ENCODE measurements at regions not wholly inside any gene's neighbourhood (a gene's known extent, or its start where the extent isn't known, plus 50 kb on each side); places are given as distances from the start of the nearest gene placed in this dataset.

GRCh38 chr3:127426444-127427153, 138.8 kb upstream of the PRR20G start:
- Mint-ChIP-seq H3K36me3 (ENCODE audit: low read depth) (no peaks in the 10 kb centered on the region), H3K4me1 (ENCODE audit: low read depth) (no peaks in the 10 kb centered on the region), H3K4me3 (no peak overlapping the region), H3K9me3 (no peaks in the 10 kb centered on the region), H3K27ac (no peak overlapping the region), H3K27me3 (peaks cover 65% of the 10 kb centered on the region)
- DNase-seq: no peak

GRCh38 chr3:127425505-127426443, 137.9 kb upstream of the PRR20G start:
- peaks cover 64% of the 10 kb centered on the region for H3K27me3 Mint-ChIP-seq
- H3K9me3 Mint-ChIP-seq: no peaks in the 10 kb centered on the region
- H3K4me3 Mint-ChIP-seq: no peak overlapping the region
- H3K4me1 Mint-ChIP-seq (ENCODE audit: low read depth): no peaks in the 10 kb centered on the region
- H3K27ac Mint-ChIP-seq: no peak overlapping the region
- DNase-seq: no peak
- no peaks in the 10 kb centered on the region for H3K36me3 Mint-ChIP-seq (ENCODE audit: low read depth)

- Mint-ChIP-seq H3K27me3 (peaks cover 67% of the 10 kb centered on the region), H3K4me3 (no peak overlapping the region)
Observed at GRCh38 chr3:127424766-127425504, 137.1 kb upstream of the PRR20G start.

GRCh38 chr3:127423856-127424765, 136.3 kb upstream of the PRR20G start:
- Mint-ChIP-seq H3K27ac (no peak overlapping the region), H3K4me1 (ENCODE audit: low read depth) (no peaks in the 10 kb centered on the region), H3K9me3 (no peaks in the 10 kb centered on the region), H3K27me3 (peaks cover 75% of the 10 kb centered on the region), H3K4me3 (no peak overlapping the region), H3K36me3 (ENCODE audit: low read depth) (no peaks in the 10 kb centered on the region)
- no peak for DNase-seq

More at GRCh38 chr3:127424766-127425504, 137.1 kb upstream of the PRR20G start:
- Mint-ChIP-seq H3K4me1 (ENCODE audit: low read depth) (no peaks in the 10 kb centered on the region), H3K36me3 (ENCODE audit: low read depth) (no peaks in the 10 kb centered on the region), H3K9me3 (no peaks in the 10 kb centered on the region), H3K27ac (no peak overlapping the region)
- DNase-seq: no peak

- H3K27me3 Mint-ChIP-seq: peaks cover 78% of the 10 kb centered on the region
- DNase-seq: no peak
Observed at GRCh38 chr3:127422663-127423375, 135.0 kb upstream of the PRR20G start.

GRCh38 chr3:127421943-127422662, 134.3 kb upstream of the PRR20G start:
- no peak for DNase-seq
- Mint-ChIP-seq H3K27me3 (peaks cover 78% of the 10 kb centered on the region), H3K27ac (no peak overlapping the region), H3K4me1 (ENCODE audit: low read depth) (no peaks in the 10 kb centered on the region), H3K36me3 (ENCODE audit: low read depth) (no peaks in the 10 kb centered on the region), H3K9me3 (no peaks in the 10 kb centered on the region), H3K4me3 (no peak overlapping the region)

More at GRCh38 chr3:127422663-127423375, 135.0 kb upstream of the PRR20G start:
- H3K4me1 Mint-ChIP-seq (ENCODE audit: low read depth): no peaks in the 10 kb centered on the region
- no peak overlapping the region for H3K4me3 Mint-ChIP-seq
- H3K9me3 Mint-ChIP-seq: no peaks in the 10 kb centered on the region
- no peaks in the 10 kb centered on the region for H3K36me3 Mint-ChIP-seq (ENCODE audit: low read depth)
- no peak overlapping the region for H3K27ac Mint-ChIP-seq

- no peaks in the 10 kb centered on the region for H3K36me3 Mint-ChIP-seq (ENCODE audit: low read depth)
- H3K9me3 Mint-ChIP-seq: no peaks in the 10 kb centered on the region
- no peaks in the 10 kb centered on the region for H3K4me1 Mint-ChIP-seq (ENCODE audit: low read depth)
- H3K27ac Mint-ChIP-seq: no peak overlapping the region
- peaks cover 79% of the 10 kb centered on the region for H3K27me3 Mint-ChIP-seq
- no peak for DNase-seq
- H3K4me3 Mint-ChIP-seq: no peak overlapping the region
Observed at GRCh38 chr3:127420829-127421228, 133.0 kb upstream of the PRR20G start.

GRCh38 chr3:127419641-127420553, 132.1 kb upstream of the PRR20G start:
- Mint-ChIP-seq H3K27me3 (peaks cover 76% of the 10 kb centered on the region), H3K36me3 (ENCODE audit: low read depth) (no peaks in the 10 kb centered on the region), H3K4me1 (ENCODE audit: low read depth) (no peaks in the 10 kb centered on the region), H3K4me3 (no peak overlapping the region), H3K9me3 (no peaks in the 10 kb centered on the region), H3K27ac (no peak overlapping the region)
- no peak for DNase-seq

- Mint-ChIP-seq H3K27me3 (peaks cover 73% of the 10 kb centered on the region), H3K27ac (no peak overlapping the region), H3K9me3 (no peaks in the 10 kb centered on the region), H3K4me3 (no peak overlapping the region), H3K4me1 (ENCODE audit: low read depth) (no peaks in the 10 kb centered on the region), H3K36me3 (ENCODE audit: low read depth) (no peaks in the 10 kb centered on the region)
- no peak for DNase-seq
Observed at GRCh38 chr3:127419182-127419581, 131.3 kb upstream of the PRR20G start.

GRCh38 chr3:127418560-127419147, 130.8 kb upstream of the PRR20G start:
- no peak overlapping the region for H3K4me3 Mint-ChIP-seq
- no peaks in the 10 kb centered on the region for H3K36me3 Mint-ChIP-seq (ENCODE audit: low read depth)
- no peak for DNase-seq
- no peaks in the 10 kb centered on the region for H3K9me3 Mint-ChIP-seq
- no peaks in the 10 kb centered on the region for H3K4me1 Mint-ChIP-seq (ENCODE audit: low read depth)
- no peak overlapping the region for H3K27ac Mint-ChIP-seq
- peaks cover 73% of the 10 kb centered on the region for H3K27me3 Mint-ChIP-seq

- no peak overlapping the region for H3K27ac Mint-ChIP-seq
- H3K4me3 Mint-ChIP-seq: no peak overlapping the region
- H3K27me3 Mint-ChIP-seq: peaks cover 80% of the 10 kb centered on the region
- no peaks in the 10 kb centered on the region for H3K9me3 Mint-ChIP-seq
- no peaks in the 10 kb centered on the region for H3K4me1 Mint-ChIP-seq (ENCODE audit: low read depth)
- DNase-seq: no peak
- no peaks in the 10 kb centered on the region for H3K36me3 Mint-ChIP-seq (ENCODE audit: low read depth)
Observed at GRCh38 chr3:127417709-127418559, 130.1 kb upstream of the PRR20G start.
